Glomerular endothelial cell (primary cell): ENCODE measurements at regions not wholly inside any gene's neighbourhood (a gene's known extent, or its start where the extent isn't known, plus 50 kb on each side); places are given as distances from the start of the nearest gene placed in this dataset.
"Not testable (repeated sequence)": the region's sequence is repeated elsewhere in the genome, so short reads cannot be mapped to it uniquely, and the experiment has no call there.

Source experiments
- DNase-seq: peaks from one replicate; pipeline ENCODE4 v3.0.0-alpha.2; 2011; ENCODE audit warnings: low read depth, low spot score; ENCODE audit errors: extremely low read depth

- no peak for DNase-seq
These were observed 140.3 kb upstream of the ODAD2 start for GRCh38 chr10:28139138-28139537.

- DNase-seq: no peak
These were observed 139.3 kb upstream of the ODAD2 start for GRCh38 chr10:28137907-28138880.

- no peak for DNase-seq
These were observed 136.4 kb upstream of the ODAD2 start for GRCh38 chr10:28135258-28135657.

GRCh38 chr10:28130267-28130666 is 131.4 kb upstream of the ODAD2 start:
- DNase-seq: no peak

- no peak for DNase-seq
These were observed 129.0 kb upstream of the ODAD2 start for GRCh38 chr10:28127881-28128280.

GRCh38 chr10:28125701-28126100 is 126.8 kb upstream of the ODAD2 start:
- DNase-seq: no peak

GRCh38 chr10:28120795-28121194 is 121.9 kb upstream of the ODAD2 start:
- no peak for DNase-seq

- DNase-seq: no peak
These were observed 121.3 kb upstream of the ODAD2 start for GRCh38 chr10:28120043-28120749.

GRCh38 chr10:28118985-28119628 is 120.2 kb upstream of the ODAD2 start:
- no peak for DNase-seq

GRCh38 chr10:28113202-28113601 is 114.3 kb upstream of the ODAD2 start:
- no peak for DNase-seq

GRCh38 chr10:28111712-28112111 is 112.8 kb upstream of the ODAD2 start:
- no peak for DNase-seq

GRCh38 chr10:28105561-28105960 is 106.7 kb upstream of the ODAD2 start:
- no peak for DNase-seq

GRCh38 chr10:28097633-28098032 is 98.8 kb upstream of the ODAD2 start:
- DNase-seq: no peak

- DNase-seq: no peak
These were observed 97.0 kb upstream of the ODAD2 start for GRCh38 chr10:28095791-28096378.

- no peak for DNase-seq
These were observed 95.2 kb upstream of the ODAD2 start for GRCh38 chr10:28094121-28094520.

- DNase-seq: no peak
These were observed 93.0 kb upstream of the ODAD2 start for GRCh38 chr10:28091913-28092312.

- DNase-seq: no peak
These were observed 91.6 kb upstream of the ODAD2 start for GRCh38 chr10:28090506-28090905.

GRCh38 chr10:28089467-28089866 is 90.6 kb upstream of the ODAD2 start:
- DNase-seq: peak; percentile 73

GRCh38 chr10:28087661-28088351 is 88.9 kb upstream of the ODAD2 start:
- DNase-seq: no peak

- DNase-seq: not testable (repeated sequence)
These were observed 86.9 kb upstream of the ODAD2 start for GRCh38 chr10:28085760-28086159.
